Spleen (tissue), 7 donors: ENCODE measurements at regions not wholly inside any gene's neighbourhood (a gene's known extent, or its start where the extent isn't known, plus 50 kb on each side); places are given as distances from the start of the nearest gene placed in this dataset.

Experiments used
- CTCF ChIP-seq, 11 experiments: fragments of 200-600 bp in 7 of 11; fragments of 450-650 bp in 4 of 11; sonication (generic) in 4 of 11; IDR thresholded peaks in 8 of 11; conservative IDR thresholded peaks in 3 of 11; 1 replicate in 7 of 11; 2 replicates in 4 of 11; pipeline versions ENCODE4 v1.4.0 to v1.8.0; 2016 to 2021; ENCODE audit warnings: antibody characterized with exemption in 11 of 11, inconsistent platforms in 4 of 11, mild to moderate bottlenecking in 1 of 11
- POLR2A ChIP-seq, 3 donors: fragments of 450-650 bp; IDR thresholded peaks; one replicate each; pipeline ENCODE4 v1.5.1; 2017; ENCODE audit warnings: antibody characterized with exemption in 3 of 3, mild to moderate bottlenecking in 1 of 3
- POLR2AphosphoS5 ChIP-seq, 3 donors: sonication (generic); formaldehyde crosslinking; IDR thresholded peaks; one replicate each; pipeline ENCODE4 v1.5.1; 2017; ENCODE audit warnings: antibody characterized with exemption in 3 of 3
- donor health status: DM: no; HTN: no; CAD: no; lungs with moderate emphysema.
- donor health status: DM: no; HTN: no; CAD: no.
- donor health status: DM: no; HTN: no; CAD: no.

DNA sequence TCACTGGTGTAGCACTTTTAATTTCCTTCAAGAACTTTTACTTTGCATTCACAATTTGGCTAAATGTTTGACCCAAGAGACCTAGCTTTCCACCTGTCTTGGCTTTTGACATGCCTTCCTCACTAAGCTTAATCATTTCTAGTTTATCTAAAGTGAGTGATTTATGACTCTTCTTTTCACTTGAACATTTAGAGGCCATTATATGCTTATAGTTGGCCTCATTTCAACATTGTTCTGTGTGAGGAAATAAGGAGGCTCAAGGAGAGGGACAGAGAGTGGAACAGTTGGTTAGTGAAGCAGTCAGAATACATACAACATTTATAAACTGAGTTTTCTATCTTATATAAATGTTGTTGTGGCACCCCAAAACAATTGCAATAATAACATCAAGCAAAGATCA, 489.3 kb upstream of the CDH2 start:
- TF ChIP-seq POLR2A (IDR thresholded peaks at IDR 0.05): no peak
- no peak for TF ChIP-seq CTCF (IDR thresholded peaks at IDR 0.05 in 8 of 11, conservative IDR thresholded peaks at IDR 0.05 in 3 of 11)
- TF ChIP-seq POLR2AphosphoS5 (IDR thresholded peaks at IDR 0.05): no peak
